Prostate gland (tissue), 2 donors: ENCODE measurements at regions not wholly inside any gene's neighbourhood (a gene's known extent, or its start where the extent isn't known, plus 50 kb on each side); places are given as distances from the start of the nearest gene placed in this dataset.
A peak's percentile ranks its signal among the peaks of the same experiment; 100 is the strongest.
"Not testable (repeated sequence)": the region's sequence is repeated elsewhere in the genome, so short reads cannot be mapped to it uniquely, and the experiment has no call there.

Source experiments
- DNase-seq: peaks from one replicate; pipeline ENCODE4 v3.0.0-alpha.2; 2019; ENCODE audit warnings: low spot score
- H3K27ac ChIP-seq, 2 donors: fragments of 200-600 bp; sonication (generic); 2 replicates each; pipeline ENCODE4 v1.5.1; 2017 to 2019
- H3K27me3 ChIP-seq: fragments of 200-600 bp; sonication (generic); replicated peaks from 2 replicates; pipeline ENCODE4 v1.5.1; 2019; ENCODE audit not compliant: insufficient read depth
- H3K36me3 ChIP-seq, 2 donors: fragments of 200-600 bp; sonication (generic); 1 replicate in 1 of 2; 2 replicates in 1 of 2; pipeline versions ENCODE4 v1.5.1 to v1.8.1; 2017 to 2019
- H3K4me1 ChIP-seq: fragments of 200-600 bp; sonication (generic); replicated peaks from 2 replicates; pipeline ENCODE4 v1.5.1; 2019
- H3K4me3 ChIP-seq, 2 donors: fragments of 200-600 bp; sonication (generic); 2 replicates each; pipeline ENCODE4 v1.5.1; 2017 to 2019
- H3K9me3 ChIP-seq: fragments of 200-600 bp; sonication (generic); 2 replicates; pipeline ENCODE4 v1.5.1; 2017
- POLR2A ChIP-seq: fragments of 450-650 bp; IDR thresholded peaks from one replicate; pipeline ENCODE4 v1.6.1; 2016; ENCODE audit warnings: antibody characterized with exemption, mild to moderate bottlenecking
- POLR2AphosphoS5 ChIP-seq: sonication (generic); formaldehyde crosslinking; IDR thresholded peaks from one replicate; pipeline ENCODE4 v1.6.1; 2017; ENCODE audit warnings: antibody characterized with exemption
- WGBS: methylation state at CpG from one replicate; pipeline ENCODE4 v1.1.5; 2018; 5-methylcytosine and 5-hydroxymethylcytosine counted together
- intact Hi-C: fragments of 100-400 bp; cut with DNase I; formaldehyde crosslinking; loops from one replicate; pipeline ENCODE4 v1.14.2; 2022
- TF ChIP-seq, protein P1 (sequence below), 4 experiments: fragments of 200-600 bp in 2 of 4; fragments of 450-650 bp in 2 of 4; sonication (generic) in 2 of 4; IDR thresholded peaks; 1 replicate in 3 of 4; 2 replicates in 1 of 4; pipeline ENCODE4 v1.5.1; 2016 to 2019; ENCODE audit warnings: antibody characterized with exemption in 4 of 4, mild to moderate bottlenecking in 2 of 4, moderate library complexity in 2 of 4

DNA sequence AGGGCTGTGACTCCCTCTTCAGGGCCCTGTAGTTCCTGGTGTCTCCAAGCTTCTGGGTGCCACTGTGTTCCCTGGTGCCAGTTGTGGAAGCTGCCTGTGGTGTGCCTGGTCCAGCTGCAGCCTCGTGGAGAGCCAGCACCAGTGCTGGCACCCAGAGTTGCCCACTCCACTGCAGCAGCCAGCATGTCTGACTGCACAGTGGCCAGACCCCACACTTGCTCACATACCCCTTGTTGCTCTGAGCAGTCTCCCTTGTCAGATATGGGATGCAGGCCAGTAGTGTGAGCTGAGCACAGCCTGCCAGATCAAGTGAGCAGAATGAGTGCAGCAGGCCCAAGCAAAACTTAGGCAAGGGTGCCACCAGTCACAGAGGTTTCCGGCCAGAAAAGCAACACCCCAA is 108.6 kb downstream of the ZMAT1 start:
- H3K4me3 ChIP-seq, result no peak overlapping the region
- intact Hi-C loops, result no loop called here

DNA sequence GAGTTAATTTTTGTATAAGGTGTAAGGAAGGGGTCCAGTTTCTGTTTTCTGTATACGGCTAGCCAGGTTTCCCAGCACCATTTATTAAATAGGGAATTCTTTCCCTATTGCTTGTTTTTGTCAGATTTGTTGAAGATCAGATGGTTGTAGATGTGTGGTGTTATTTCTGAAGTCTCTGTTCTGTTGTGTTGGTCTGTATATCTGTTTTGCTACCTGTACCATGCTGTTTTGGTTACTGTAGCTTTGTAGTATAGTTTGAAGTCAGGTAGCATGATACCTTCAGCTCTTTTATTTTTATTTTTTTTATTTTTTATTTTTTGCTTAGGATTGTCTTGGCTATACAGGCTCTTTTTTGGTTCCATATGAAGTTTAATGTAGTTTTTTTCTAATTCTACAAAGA is 114.1 kb downstream of the ZMAT1 start:
- H3K27me3 ChIP-seq, H3K36me3 ChIP-seq, H3K9me3 ChIP-seq, H3K4me3 ChIP-seq, DNase-seq, intact Hi-C loops, H3K27ac ChIP-seq, H3K4me1 ChIP-seq: not testable (repeated sequence)
- WGBS, result 90% methylated on average over 1 of the region's 1 CpG

More for the DNA sequence above, 108.6 kb downstream of the ZMAT1 start:
- no peaks in the 10 kb centered on the region for H3K9me3 ChIP-seq
- WGBS, result 80% methylated on average over 1 of the region's 2 CpGs
- DNase-seq, result no peak
- no peak overlapping the region for H3K27ac ChIP-seq
- no peaks in the 10 kb centered on the region for H3K36me3 ChIP-seq
- TF ChIP-seq, protein P1, sequence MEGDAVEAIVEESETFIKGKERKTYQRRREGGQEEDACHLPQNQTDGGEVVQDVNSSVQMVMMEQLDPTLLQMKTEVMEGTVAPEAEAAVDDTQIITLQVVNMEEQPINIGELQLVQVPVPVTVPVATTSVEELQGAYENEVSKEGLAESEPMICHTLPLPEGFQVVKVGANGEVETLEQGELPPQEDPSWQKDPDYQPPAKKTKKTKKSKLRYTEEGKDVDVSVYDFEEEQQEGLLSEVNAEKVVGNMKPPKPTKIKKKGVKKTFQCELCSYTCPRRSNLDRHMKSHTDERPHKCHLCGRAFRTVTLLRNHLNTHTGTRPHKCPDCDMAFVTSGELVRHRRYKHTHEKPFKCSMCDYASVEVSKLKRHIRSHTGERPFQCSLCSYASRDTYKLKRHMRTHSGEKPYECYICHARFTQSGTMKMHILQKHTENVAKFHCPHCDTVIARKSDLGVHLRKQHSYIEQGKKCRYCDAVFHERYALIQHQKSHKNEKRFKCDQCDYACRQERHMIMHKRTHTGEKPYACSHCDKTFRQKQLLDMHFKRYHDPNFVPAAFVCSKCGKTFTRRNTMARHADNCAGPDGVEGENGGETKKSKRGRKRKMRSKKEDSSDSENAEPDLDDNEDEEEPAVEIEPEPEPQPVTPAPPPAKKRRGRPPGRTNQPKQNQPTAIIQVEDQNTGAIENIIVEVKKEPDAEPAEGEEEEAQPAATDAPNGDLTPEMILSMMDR (IDR thresholded peaks at IDR 0.05), result no peak
- TF ChIP-seq POLR2A, result no peak
- no peak for TF ChIP-seq POLR2AphosphoS5
- H3K4me1 ChIP-seq, result no peaks in the 10 kb centered on the region
- H3K27me3 ChIP-seq, result no peaks in the 10 kb centered on the region

DNA sequence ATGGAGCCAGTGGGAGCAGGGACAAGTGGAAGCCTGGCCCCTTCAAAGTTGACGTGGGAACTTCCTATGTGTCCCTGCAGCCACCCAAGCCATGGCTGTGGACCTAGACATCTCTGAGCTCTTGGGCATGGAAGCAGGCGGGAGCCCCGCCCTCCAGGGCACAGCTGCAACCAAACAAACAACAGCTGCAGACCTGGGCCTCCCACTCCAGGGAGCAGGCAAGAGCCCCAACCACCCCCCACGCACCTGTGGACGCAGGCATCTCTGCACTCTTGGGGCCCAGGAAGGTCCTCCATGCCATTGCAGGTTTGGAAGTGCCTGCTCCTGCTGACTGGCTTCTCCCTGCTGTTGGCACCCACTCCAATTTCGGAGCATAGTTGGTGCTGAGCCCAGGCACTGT is 118.6 kb downstream of the ZMAT1 start:
- Histone ChIP-seq H3K9me3 (no peaks in the 10 kb centered on the region), H3K27ac (no peak overlapping the region), H3K4me3 (no peak overlapping the region), H3K4me1 (no peaks in the 10 kb centered on the region), H3K36me3 (no peaks in the 10 kb centered on the region), H3K27me3 (no peaks in the 10 kb centered on the region)
- DNase-seq, result no peak
- intact Hi-C loops, result no loop called here
- WGBS, result 91% methylated on average over 6 of the region's 6 CpGs
- TF ChIP-seq POLR2A, result no peak
- TF ChIP-seq, protein P1 (IDR thresholded peaks at IDR 0.05), result no peak
- TF ChIP-seq POLR2AphosphoS5, result no peak

DNA sequence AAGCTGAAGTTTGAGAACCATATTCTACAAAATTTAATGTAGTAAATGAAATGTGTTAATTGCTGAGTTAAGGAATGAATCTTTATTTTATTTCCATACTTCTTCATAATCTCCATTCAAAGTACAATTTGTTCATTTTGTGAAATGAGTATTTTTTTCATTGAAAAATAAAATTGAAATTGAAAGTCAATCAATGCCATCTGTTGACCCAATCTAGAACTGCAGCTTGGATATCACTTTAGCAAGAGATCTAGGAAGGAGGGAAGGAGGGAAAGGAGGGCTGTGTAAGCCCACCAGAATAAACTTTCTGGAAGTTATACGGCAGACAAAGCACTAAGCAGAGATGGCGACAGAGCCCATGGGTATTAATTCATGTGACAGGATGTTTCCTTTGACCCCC is 128.4 kb downstream of the ZMAT1 start:
- Histone ChIP-seq H3K9me3 (no peaks in the 10 kb centered on the region), H3K27ac (no peak overlapping the region), H3K36me3 (no peaks in the 10 kb centered on the region), H3K4me1 (no peaks in the 10 kb centered on the region), H3K4me3 (no peak overlapping the region), H3K27me3 (no peaks in the 10 kb centered on the region)
- DNase-seq, result no peak
- TF ChIP-seq POLR2A (no peak), POLR2AphosphoS5 (no peak)
- TF ChIP-seq, protein P1 (IDR thresholded peaks at IDR 0.05), result peak in 1 of 4 experiments; percentile 33
- intact Hi-C loops, result no loop called here
- WGBS, result 11% methylated on average over 2 of the region's 2 CpGs

DNA sequence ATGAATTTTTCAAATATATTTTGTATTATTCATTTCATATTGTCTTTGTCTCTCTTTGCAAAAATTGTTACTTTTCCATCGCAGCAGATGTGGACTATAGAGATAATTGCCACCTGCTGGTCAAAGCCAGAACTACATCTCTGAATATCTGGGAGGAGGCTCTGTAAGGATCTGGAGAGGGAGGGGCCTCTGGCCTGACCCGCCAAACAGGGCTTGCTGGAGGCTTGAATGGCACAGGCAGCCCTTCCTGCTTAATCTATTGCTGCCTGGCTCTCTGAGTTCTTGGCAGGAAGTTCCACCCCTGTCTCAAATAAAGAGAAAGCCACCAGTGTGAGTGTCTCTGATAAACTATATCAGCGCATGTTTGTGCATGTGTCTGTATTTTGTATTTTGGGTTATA is 132.4 kb downstream of the ZMAT1 start:
- Histone ChIP-seq H3K4me1 (no peaks in the 10 kb centered on the region), H3K9me3 (no peaks in the 10 kb centered on the region), H3K27me3 (no peaks in the 10 kb centered on the region), H3K27ac (no peak overlapping the region), H3K36me3 (no peaks in the 10 kb centered on the region), H3K4me3 (no peak overlapping the region)
- intact Hi-C loops, result loop anchor here (5.0 kb wide), 2 partner anchors 202 to 382 kb away; no protein-coding TSS in a partner anchor
- TF ChIP-seq, protein P1 (IDR thresholded peaks at IDR 0.05), result peak; percentile 50 to 79 (median 66)
- TF ChIP-seq POLR2AphosphoS5, result peak; percentile 61
- no peak for TF ChIP-seq POLR2A
- 6% methylated on average over 3 of the region's 3 CpGs for whole genome bisulfite sequencing
- DNase-seq, result peak; percentile 88
